ENCODE measurements at regions not wholly inside any gene's neighbourhood (a gene's known extent, or its start where the extent isn't known, plus 50 kb on each side); places are given as distances from the start of the nearest gene placed in this dataset.
A peak's percentile ranks its signal among the peaks of the same experiment; 100 is the strongest.

GRCh38 chr10:8269976-8270375 is 215.5 kb downstream of the GATA3 start:
- H3K4me3 ChIP-seq (ENCODE audit: low read depth, low read length) = no peak overlapping the region
- no peak for TF ChIP-seq CTCF (IDR thresholded peaks at IDR 0.05; ENCODE audit: insufficient read depth, low read depth, low read length)
- no peak for DNase-seq (ENCODE audit: low read depth)

GRCh38 chr10:8272794-8273425 is 218.4 kb downstream of the GATA3 start:
- DNase-seq (ENCODE audit: low read depth) = no peak
- no peak overlapping the region for H3K4me3 ChIP-seq (ENCODE audit: low read depth, low read length)
- TF ChIP-seq CTCF (IDR thresholded peaks at IDR 0.05; ENCODE audit: insufficient read depth, low read depth, low read length) = no peak

GRCh38 chr10:8273749-8274148 is 219.3 kb downstream of the GATA3 start:
- DNase-seq (ENCODE audit: low read depth) = peak; percentile 18
- no peak overlapping the region for H3K4me3 ChIP-seq (ENCODE audit: low read depth, low read length)
- no peak for TF ChIP-seq CTCF (IDR thresholded peaks at IDR 0.05; ENCODE audit: insufficient read depth, low read depth, low read length)

- DNase-seq (ENCODE audit: low read depth) = no peak
- no peak for TF ChIP-seq CTCF (IDR thresholded peaks at IDR 0.05; ENCODE audit: insufficient read depth, low read depth, low read length)
- H3K4me3 ChIP-seq (ENCODE audit: low read depth, low read length) = no peak overlapping the region
These were observed 221.4 kb downstream of the GATA3 start for GRCh38 chr10:8275911-8276310.

- TF ChIP-seq CTCF (IDR thresholded peaks at IDR 0.05; ENCODE audit: insufficient read depth, low read depth, low read length) = no peak
- DNase-seq (ENCODE audit: low read depth) = no peak
- H3K4me3 ChIP-seq (ENCODE audit: low read depth, low read length) = no peak overlapping the region
These were observed 223.6 kb downstream of the GATA3 start for GRCh38 chr10:8278099-8278498.

- DNase-seq (ENCODE audit: low read depth) = peak; percentile 60
- no peak for TF ChIP-seq CTCF (IDR thresholded peaks at IDR 0.05; ENCODE audit: insufficient read depth, low read depth, low read length)
- H3K4me3 ChIP-seq (ENCODE audit: low read depth, low read length) = no peak overlapping the region
These were observed 225.1 kb downstream of the GATA3 start for GRCh38 chr10:8279598-8279997.

GRCh38 chr10:8280946-8281345 is 226.5 kb downstream of the GATA3 start:
- no peak for TF ChIP-seq CTCF (IDR thresholded peaks at IDR 0.05; ENCODE audit: insufficient read depth, low read depth, low read length)
- no peak overlapping the region for H3K4me3 ChIP-seq (ENCODE audit: low read depth, low read length)
- no peak for DNase-seq (ENCODE audit: low read depth)
